DND-41 (cell line): ENCODE measurements at regions not wholly inside any gene's neighbourhood (a gene's known extent, or its start where the extent isn't known, plus 50 kb on each side); places are given as distances from the start of the nearest gene placed in this dataset.

Source experiments
- CTCF ChIP-seq: IDR thresholded peaks from 2 replicates; pipeline ENCODE4 v1.5.1; 2012; ENCODE audit warnings: borderline replicate concordance, low read length, moderate library complexity, mild to moderate bottlenecking; ENCODE audit not compliant: poor library complexity, severe bottlenecking; ENCODE audit errors: extremely low read depth
- EZH2 ChIP-seq: IDR thresholded peaks from 3 replicates; pipeline ENCODE4 v1.6.1; 2012; ENCODE audit warnings: borderline replicate concordance, low read depth, mild to moderate bottlenecking, moderate library complexity, low read length, inconsistent platforms; ENCODE audit not compliant: severe bottlenecking

- TF ChIP-seq CTCF: no peak
- TF ChIP-seq EZH2: no peak
Observed at GRCh38 chr2:8298783-8299182, 383.1 kb upstream of the ID2 start.
